Stomach (tissue), 4 donors: ENCODE measurements at regions not wholly inside any gene's neighbourhood (a gene's known extent, or its start where the extent isn't known, plus 50 kb on each side); places are given as distances from the start of the nearest gene placed in this dataset.
"Not testable (repeated sequence)": the region's sequence is repeated elsewhere in the genome, so short reads cannot be mapped to it uniquely, and the experiment has no call there.

Experiments
- CTCF ChIP-seq, 7 experiments: fragments of 450-650 bp in 4 of 7; fragments of 200-600 bp in 3 of 7; sonication (generic) in 3 of 7; IDR thresholded peaks; one replicate each; pipeline ENCODE4 v1.5.1; 2016 to 2019; ENCODE audit warnings: antibody characterized with exemption in 7 of 7, control low read depth in 2 of 7, mild to moderate bottlenecking in 1 of 7
- EP300 ChIP-seq: sonication (generic); formaldehyde crosslinking; IDR thresholded peaks from one replicate; pipeline ENCODE4 v1.6.1; 2017; ENCODE audit warnings: antibody characterized with exemption
- POLR2AphosphoS5 ChIP-seq, 3 donors: sonication (generic); formaldehyde crosslinking; IDR thresholded peaks; one replicate each; pipeline ENCODE4 v1.6.1; 2016; ENCODE audit warnings: antibody characterized with exemption in 3 of 3

GRCh38 chr7:106530183-106530582, 130.8 kb downstream of the CCDC71L start:
- not testable (repeated sequence) for TF ChIP-seq CTCF (IDR thresholded peaks at IDR 0.05); EP300; POLR2AphosphoS5 (IDR thresholded peaks at IDR 0.05)
